Esophagus muscularis mucosa (tissue), 4 donors: ENCODE measurements at regions not wholly inside any gene's neighbourhood (a gene's known extent, or its start where the extent isn't known, plus 50 kb on each side); places are given as distances from the start of the nearest gene placed in this dataset.

ENCODE experiments used
- EP300 ChIP-seq: sonication (generic); formaldehyde crosslinking; IDR thresholded peaks from one replicate; pipeline ENCODE4 v1.6.1; 2017; ENCODE audit warnings: antibody characterized with exemption
- POLR2A ChIP-seq: fragments of 450-650 bp; IDR thresholded peaks from one replicate; pipeline ENCODE4 v1.6.1; 2017; ENCODE audit warnings: antibody characterized with exemption, moderate library complexity, mild to moderate bottlenecking, low read depth
- POLR2AphosphoS5 ChIP-seq, 2 donors: sonication (generic); formaldehyde crosslinking; IDR thresholded peaks; one replicate each; pipeline ENCODE4 v1.6.1; 2017; ENCODE audit warnings: antibody characterized with exemption in 2 of 2
- TF ChIP-seq, protein P1 (sequence below), 3 experiments: fragments of 200-600 bp in 2 of 3; fragments of 450-650 bp in 1 of 3; sonication (generic) in 2 of 3; IDR thresholded peaks; one replicate each; pipeline ENCODE4 v1.5.1; 2017 to 2019; ENCODE audit warnings: antibody characterized with exemption in 3 of 3, mild to moderate bottlenecking in 2 of 3, moderate library complexity in 1 of 3

DNA sequence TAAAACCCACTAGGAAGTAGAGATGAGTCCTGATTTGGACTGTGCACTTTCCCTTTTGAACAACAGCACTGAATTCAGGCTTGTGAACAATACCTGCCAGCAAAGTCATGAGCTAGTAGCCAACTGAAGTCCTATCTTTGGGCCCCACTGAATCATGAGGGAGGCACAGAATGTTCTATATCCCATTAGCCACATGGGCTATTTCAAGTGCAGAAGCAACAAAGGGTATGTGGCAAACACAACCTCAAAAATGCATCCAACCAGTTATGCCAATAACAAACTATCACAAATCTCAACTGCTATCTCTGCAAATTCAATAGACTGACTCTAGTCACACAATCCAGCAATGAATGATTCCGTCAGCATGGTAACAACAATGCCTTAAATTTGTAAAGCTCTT, 276.0 kb downstream of the MRPL39 start:
- TF ChIP-seq POLR2A (no peak), EP300 (no peak), POLR2AphosphoS5 (IDR thresholded peaks at IDR 0.05) (no peak)
- TF ChIP-seq, protein P1, sequence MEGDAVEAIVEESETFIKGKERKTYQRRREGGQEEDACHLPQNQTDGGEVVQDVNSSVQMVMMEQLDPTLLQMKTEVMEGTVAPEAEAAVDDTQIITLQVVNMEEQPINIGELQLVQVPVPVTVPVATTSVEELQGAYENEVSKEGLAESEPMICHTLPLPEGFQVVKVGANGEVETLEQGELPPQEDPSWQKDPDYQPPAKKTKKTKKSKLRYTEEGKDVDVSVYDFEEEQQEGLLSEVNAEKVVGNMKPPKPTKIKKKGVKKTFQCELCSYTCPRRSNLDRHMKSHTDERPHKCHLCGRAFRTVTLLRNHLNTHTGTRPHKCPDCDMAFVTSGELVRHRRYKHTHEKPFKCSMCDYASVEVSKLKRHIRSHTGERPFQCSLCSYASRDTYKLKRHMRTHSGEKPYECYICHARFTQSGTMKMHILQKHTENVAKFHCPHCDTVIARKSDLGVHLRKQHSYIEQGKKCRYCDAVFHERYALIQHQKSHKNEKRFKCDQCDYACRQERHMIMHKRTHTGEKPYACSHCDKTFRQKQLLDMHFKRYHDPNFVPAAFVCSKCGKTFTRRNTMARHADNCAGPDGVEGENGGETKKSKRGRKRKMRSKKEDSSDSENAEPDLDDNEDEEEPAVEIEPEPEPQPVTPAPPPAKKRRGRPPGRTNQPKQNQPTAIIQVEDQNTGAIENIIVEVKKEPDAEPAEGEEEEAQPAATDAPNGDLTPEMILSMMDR (IDR thresholded peaks at IDR 0.05), result no peak
